GM04504 (cell line): ENCODE measurements at regions not wholly inside any gene's neighbourhood (a gene's known extent, or its start where the extent isn't known, plus 50 kb on each side); places are given as distances from the start of the nearest gene placed in this dataset.

Source experiments
- DNase-seq: peaks from one replicate; pipeline ENCODE4 v3.0.0-alpha.2; 2012; ENCODE audit warnings: low read depth

DNA sequence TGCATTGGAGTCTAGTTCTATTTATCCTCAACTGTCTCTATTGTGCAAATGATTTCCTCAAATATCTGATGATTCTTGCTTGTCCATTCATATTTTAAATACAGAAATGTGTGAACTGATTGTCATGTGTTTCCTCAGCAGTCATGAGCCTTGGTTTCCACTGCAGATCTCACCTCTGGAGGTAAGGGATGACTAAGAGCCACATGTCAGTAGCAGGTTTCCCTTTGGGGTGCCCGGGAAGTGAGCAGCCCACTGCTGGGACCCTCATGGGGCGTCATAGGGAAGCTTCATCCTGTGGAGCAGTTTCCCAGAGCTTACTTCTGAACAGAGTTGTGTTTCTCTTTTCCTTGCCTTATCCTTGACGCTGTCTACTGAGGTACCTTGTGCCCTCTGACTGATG is 149.2 kb upstream of the TOPAZ1 start:
- DNase-seq: no peak

DNA sequence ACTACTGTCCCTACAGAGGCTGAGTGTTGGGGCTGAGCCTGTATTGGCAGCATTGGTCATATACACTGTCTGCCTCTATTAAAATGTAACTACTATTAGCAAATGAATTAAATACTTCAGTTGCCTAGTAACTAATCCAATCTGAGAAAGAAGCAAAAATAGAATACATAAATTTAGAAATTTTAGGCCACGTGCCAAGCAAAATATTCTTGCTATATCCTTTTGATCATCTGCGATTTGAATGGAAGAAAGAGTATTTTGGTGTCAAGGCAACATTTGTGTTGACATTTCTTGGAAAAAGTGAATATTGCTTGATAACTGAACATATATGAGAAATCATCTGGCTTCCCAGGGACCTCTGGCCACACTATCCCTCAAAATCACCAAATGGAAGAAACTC is 148.2 kb upstream of the TOPAZ1 start:
- no peak for DNase-seq

DNA sequence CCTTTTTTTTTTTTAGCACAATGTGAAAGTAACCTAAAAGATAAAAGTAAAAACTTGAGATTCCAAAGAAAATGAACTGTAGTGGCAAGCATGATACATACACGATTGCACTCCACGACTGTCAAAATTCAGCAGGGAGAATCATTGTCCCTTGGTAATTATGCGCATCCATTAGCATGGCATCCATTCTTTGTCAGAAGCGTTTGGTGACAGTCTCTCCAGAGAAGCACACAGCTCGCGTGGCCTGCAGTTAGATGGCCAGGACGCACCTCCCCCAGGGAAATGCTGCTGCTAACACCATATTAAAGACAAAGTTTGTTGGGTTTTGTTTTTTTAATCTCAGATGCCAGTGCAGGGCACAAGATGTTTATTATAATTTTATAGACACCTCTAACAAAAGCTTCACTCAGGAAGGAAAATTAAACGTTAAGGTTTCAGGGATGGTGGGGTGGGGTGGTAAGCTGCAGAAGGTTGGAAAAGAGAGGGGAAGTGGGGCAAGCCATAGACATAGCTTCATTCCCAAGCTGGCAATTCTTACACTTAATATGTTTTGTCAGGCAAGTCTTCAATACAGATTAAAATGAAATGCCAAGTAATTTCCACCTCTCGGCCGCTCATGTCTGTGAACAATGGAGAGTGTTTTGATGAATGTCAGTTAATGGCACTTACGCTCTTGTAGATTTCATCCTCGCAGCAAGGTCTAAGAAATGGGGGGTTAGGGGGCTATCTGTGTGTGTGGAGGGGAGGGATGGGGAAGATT is 142.8 kb upstream of the TOPAZ1 start:
- DNase-seq: no peak

DNA sequence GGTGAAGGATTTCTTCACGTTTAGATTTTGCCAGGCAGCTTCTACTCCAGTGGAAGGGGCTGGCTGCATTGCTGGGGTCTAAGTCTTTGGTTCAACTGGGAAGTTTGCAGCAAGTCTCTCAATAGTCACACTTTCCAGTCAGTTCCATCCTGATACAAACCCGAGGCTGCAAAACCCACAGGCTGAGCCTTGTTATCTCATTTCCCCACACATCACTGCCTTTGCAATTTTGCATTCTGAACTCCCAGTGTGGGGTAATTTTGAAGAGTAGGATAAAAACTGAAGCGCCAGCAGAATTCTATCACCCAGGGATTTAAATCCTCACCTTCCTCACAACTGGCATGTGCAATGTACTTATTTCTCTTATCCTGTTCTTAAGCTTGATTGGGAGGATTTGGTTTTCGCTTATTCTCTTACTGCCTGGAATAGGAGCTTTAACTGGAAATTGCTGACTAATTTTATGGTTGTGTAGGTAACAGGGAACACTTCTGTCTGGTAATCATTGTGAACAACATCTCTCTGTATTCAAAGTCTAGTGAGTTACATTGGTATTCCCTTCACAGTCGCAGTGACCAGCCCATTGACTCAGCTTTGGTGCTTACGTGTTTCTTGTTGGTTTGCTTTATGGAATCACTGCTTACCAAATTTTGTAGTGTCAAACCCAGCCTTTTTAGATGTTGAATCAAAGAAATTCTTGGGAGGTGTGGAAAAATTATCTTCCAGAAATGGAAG is 142.0 kb upstream of the TOPAZ1 start:
- DNase-seq: no peak

DNA sequence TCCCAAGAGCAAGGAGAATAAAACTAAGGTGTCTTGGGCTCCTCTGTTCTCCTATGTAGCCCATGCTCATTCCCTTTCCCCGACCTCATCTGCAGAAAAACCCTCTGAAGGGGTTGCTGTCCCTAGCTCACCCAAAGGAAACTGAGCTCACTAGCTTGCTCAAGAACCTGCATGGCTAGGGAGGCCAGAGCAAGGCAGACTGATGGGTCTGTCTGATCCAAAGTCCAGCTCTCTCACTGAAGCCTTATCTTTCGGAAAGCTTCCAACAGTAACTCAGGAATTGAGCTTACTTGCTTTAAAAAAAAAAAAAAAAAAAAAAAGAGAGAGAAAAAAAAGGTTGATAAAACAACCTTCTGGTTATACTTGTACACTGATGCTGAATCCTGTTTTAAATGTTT is 141.4 kb upstream of the TOPAZ1 start:
- no peak for DNase-seq

DNA sequence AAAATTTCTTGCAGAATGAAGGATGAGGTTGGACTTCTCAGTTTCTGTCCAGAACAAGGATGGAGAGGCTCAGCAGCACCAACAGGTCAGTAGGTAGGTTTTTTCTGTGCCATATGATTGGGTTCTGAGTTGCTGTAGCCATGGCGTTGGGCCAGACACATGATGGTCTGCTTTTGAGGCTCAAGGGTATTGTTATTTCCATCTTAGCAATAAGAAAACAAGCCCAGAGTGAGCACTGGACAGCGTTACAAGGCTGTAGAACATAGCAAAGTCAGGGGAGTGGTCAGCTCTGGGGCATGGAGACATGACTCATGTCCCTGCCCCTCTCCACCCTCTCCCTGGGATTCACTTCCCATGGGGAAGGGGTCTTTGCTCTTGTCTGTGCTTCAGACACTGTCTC is 137.6 kb upstream of the TOPAZ1 start:
- DNase-seq: no peak

DNA sequence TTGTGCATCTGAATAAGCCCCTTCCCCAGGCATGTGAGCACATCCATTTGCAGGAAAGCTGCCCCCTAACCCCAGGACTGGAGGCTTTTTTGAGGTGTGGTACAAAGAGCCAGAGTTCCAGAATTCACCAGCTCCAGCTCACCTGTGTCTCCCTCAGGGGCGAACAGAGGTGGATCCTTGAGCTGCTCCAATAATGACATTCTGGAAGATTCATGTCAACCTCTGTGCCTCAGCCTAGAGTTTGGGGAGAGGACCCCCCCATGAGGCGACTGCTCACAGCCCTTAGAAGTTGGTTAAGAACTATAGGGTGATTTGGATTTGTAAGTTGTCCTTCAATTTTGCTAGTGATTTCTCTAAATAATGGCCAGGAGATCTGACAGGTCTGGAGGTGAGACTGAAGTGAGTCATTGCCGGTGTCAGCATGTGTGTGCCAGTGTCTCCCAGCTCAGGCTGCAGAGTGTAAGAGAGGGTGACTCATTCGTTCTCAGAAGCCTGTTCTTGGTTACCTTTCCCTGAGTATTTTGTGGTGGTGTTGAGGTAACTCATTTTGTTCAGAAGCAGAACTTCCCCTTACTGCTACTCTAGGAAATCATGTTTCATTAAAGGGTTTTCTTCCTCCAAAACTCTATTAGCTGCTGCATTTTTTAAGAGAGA is 136.9 kb upstream of the TOPAZ1 start:
- DNase-seq: peak; percentile 13

DNA sequence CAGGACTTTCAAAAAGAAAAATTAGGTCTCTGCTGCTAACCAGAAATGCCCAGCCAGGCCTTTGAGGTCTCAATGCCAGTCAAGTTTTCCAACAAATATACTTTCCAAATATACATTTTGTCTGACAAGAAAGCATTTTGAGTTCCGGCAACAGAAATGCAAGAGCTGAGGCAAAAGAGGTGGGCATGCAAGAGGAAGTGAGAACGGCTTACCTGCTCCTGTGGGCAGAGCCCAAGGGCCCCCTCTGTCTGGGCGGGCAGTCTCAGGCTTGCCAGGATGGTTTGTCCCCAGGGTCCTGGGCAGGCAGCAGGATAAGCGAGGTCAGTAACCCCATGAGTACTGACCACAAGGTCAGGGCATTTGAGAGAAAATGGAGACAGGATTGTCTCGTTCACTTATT is 136.1 kb upstream of the TOPAZ1 start:
- DNase-seq: no peak

DNA sequence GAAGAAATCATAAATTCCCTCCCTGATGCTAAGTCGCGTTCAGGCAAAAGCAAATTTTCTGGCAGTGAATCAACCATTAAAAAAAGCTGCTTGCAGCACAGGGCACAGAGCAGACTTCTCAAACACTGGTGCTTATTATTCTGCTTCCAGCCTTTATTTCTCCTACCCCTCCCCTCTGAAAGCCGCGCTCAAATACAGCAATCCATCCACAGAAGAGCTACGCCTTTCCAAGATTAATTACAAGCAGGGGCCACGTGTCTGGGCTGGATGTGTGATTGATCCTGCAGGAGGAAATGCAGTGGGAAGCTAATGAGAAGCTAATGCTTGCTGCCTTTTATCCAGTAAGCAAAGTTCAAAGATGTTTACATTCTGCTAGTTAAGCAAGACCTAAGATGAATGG is 134.9 kb upstream of the TOPAZ1 start:
- DNase-seq: no peak

DNA sequence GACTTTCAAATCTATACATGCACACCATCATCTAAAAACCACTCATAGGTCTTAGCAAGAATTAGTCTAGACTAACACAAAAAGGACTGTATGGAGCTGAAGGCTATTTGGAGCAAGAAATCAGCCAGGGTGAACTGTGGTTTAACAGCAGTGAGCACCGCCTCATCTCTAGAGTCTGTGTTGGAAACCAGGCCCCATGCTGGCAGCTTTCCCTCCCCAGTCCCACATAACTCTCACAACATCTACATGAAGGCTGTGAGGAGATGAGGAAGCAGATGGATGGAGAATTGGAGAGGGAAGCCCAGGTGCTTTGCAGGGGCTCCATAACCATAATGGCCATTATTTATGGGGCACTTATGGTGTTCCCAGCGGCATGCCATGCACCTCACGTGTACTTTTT is 133.2 kb upstream of the TOPAZ1 start:
- DNase-seq: no peak

DNA sequence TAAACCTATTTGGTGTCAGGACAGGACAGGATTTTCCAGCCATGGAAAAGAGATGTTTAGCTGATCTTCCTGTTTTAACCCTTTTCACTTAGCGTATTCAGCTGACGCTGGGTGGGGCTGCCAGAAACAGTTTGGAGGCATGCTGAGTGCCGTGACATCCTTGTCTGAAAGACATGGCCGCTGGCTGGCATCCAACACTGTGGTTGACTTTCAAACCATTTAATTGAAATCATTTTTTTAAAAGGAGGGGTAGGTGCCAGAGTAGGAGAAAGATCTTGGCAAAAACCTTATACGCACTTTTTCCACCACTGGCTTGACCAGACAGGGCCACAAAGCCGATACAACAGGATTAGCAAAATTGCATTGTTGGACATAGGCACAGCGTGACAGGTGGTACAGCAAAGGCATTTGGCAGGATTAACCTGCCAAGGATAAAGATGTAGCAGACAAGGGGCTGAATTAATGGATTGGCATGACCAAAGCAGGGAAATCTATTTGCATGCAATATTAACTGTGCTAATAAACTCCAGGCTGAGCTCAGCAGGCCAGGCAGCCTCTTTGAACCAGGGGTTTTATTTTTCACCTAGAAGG is 131.8 kb upstream of the TOPAZ1 start:
- no peak for DNase-seq

DNA sequence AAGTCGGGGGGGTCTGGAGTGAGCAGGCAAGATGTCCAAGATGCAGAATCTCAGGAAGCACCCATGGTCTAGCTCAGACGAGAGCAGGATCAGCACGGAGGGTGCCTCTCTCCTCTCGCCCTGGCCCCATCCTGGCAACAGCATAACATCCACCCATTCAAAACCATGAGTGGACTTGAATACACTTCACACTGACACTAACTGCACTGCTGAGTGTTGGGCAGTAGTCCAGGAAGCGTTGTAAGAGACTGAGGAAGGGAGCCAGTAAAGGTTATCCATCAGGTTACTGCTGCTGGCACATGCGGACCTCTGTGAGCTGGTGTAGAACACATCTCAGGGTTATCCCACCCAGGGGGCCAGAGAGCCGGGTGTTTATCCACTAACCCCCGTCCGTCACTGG is 131.0 kb upstream of the TOPAZ1 start:
- DNase-seq: no peak

DNA sequence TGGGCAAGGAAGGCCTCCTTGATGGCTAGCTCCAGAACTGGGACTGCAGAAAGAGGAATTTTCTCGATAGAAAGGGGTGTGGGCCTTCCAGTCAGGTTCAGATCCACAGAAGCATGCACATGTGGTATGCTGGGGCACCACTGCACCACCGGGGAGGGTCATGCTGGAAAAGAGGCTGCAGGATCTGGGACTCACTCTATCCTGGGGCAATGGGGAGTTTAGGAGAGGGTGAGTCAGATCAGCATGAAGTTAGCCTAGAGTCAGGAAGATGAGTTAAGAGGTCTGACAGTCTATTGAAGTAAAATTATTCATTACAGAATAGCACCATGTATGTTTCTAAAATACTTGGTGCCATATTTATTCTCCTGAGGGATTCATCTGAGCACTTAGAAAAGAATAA is 130.2 kb upstream of the TOPAZ1 start:
- DNase-seq: no peak

DNA sequence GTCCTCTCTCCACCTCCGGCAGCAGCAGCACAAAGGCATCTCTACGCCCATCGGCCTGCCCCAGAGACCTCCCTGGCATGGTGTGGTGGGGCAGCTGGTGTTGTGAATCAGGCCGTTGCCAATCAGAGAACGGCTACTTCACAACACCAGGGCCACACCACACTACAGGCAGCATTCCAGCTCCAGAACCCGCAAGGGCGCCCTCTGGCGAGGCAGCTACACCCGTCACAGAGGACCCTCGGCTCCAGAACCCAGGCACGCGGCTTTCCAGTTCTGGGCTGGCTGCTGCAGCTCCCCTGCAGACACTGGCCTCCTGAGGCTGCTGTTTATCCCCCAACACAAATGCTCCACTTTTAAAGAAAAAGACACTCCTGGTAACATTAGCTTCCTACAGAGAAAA is 127.5 kb upstream of the TOPAZ1 start:
- no peak for DNase-seq

DNA sequence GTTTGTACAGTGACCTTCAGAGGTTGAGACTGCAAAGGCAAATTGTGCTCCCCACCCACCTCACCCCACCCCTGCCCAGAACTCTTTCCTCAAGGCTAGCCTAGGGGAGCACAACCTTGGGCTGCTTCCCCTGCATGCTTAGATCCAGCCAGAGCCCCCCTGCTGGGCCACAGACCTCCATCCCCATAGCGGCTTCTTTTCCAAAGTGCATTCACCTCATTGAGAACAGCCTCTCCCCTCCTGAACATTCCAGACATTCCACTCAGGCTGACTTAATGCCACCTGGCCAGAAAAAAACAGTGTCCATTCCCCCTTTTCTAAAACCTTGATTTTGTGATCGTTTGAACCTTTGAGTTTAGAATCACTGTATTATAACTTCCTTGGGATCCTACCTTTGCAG is 124.4 kb upstream of the TOPAZ1 start:
- no peak for DNase-seq

DNA sequence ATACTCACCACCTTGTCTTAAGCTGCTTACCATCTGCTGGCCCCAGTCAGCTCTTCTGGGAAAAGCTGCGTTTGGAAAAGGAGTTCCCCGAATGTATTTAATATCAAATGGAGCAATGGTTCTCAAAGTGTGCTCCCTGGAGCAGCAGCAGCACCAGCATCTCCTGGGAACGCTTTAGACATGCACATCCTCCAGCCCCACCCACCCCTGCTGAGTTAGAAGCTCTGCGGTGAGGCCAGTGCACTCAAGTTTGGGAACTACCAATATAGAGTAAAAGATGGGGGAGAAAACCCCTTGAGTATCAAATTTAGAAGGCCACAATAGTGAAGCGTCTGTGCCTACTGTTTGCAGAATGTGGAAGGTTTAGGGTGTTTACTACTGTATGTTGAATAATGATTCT is 124.0 kb upstream of the TOPAZ1 start:
- no peak for DNase-seq

DNA sequence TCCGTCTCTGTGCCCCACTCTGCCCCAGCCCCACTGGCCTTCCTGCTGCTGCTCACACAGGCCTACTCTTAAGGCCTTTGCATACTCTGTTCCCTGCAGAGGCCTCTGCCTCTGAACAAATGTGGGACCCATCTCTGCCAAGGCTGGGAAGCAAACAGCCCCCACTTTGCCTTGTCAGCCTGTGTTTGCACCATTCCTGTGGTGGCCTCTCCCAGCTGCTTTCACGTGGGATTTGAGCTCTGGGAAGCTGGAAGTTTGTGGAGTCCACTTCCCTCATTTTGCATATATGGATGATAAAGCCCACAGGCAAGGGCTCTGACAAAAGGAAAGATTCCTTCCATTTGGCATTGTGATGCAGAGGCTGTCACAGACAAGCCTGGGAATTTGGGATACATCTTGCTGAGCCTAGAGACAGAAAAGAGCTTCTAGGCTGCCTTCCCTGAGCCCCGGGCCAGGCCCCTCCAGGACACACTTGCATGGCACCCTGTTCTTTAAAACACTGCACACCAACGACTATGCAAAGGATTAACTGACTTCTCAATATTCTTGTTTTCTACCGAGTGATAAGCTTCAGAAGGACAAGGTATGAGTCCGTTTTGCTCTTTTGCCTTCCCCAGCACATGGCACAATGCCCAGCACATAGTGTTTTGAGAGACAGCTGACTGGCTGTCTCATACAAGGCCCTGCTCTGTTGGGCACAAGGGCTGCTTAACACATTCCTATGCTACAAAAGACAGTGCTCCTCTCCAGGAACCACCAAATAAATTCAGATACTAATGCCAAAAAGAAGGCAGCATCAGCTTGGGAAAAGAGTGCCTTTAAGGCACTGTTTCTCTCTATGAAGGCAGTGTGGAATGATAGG is 120.7 kb upstream of the TOPAZ1 start:
- no peak for DNase-seq

DNA sequence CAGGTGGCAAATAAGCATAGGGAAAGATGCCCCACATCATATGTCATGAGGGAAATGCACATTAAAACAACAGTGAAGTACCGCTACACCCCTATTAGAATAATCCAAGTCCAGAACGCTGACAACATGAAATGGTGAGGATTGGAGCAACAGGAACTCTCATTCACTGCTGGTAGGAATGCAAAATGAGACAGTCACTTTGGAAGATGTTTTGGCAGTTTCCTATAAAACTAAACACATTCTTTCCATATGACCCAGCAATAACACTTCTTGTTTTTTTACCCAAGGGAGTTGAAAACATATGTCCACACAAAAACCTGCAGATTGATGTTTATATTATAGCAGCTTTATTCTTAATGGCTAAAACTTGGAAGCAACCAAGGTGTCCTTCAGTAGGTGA is 116.4 kb upstream of the TOPAZ1 start:
- no peak for DNase-seq

DNA sequence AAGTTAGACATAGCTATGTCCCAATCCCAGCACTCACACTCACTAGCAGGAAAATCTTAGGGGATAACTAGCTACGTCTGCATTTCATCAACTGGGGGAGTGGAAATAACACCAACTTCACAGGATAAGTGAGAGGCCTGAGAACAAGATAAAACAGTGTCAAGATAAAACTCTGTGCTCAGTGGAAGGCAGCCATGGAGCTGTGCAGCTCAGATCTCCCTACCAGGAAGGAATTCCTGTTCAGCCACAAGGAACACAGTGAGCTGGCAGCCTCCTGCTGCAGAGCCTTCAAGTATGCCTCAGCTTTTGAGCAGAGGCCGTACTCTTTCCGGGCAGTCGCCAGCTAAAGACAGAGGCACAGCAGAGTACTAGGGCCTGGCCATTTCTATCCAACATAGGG is 115.8 kb upstream of the TOPAZ1 start:
- DNase-seq: no peak

DNA sequence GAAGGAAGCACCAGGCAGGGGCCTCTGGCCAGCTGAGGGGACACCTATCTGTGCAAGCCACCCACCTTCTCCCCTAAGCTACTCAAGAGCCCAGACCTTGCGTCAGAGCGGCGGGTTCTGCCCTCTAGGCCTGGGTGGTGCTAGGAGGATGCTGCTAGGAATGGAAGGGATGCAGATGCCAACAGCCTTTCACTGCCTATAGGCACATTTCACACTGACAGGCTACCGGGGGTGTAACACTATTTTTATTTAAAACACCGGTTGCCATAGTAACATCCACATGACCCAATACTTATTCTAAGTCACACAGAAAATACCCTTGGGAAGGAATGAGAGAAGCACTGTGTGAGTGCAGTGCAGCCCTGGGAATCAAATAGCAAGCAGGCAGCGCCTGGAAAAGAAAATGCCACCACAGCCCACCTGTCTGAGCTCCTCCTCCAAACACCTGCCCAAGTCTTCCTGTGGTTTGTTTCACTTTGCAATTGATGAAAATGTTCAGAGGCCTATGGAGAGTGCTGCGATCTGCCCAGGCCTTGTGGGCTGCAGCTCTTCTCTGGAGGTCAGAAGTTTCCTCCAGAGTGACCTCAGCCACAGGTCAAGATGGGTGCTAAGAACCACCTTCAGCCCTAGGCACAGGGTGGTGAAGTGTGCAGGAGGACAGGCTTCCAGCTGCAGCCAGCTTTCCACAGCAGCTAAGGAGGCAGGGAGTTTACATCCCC is 113.5 kb upstream of the TOPAZ1 start:
- DNase-seq: no peak

DNA sequence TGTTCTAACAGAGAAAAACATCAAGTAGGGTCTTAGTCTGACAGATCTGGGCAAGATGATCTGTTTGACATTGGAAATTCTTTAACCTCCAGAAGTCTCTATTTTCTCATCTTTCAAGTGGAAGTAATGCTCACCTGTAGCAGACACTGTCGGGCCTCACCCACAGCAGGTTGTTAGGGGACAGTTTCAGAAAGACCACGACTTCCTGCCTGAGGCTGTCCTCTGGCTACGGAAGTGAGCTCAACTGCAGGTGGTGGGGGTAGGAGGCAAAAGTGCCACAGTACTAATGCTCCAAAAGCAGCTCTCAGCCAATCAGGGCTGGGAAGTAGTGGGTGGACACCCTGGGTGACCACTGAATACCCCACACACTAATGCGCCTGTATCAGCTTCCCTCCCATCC is 111.4 kb upstream of the TOPAZ1 start:
- no peak for DNase-seq
